IMR-90 (cell line): ENCODE measurements at regions not wholly inside any gene's neighbourhood (a gene's known extent, or its start where the extent isn't known, plus 50 kb on each side); places are given as distances from the start of the nearest gene placed in this dataset.

Experiments used
- ATAC-seq: fragments of 200-7000 bp; cut with Tn5 transposase; 2 replicates; pipeline ENCODE4 v1.9.1; 2020; ENCODE audit warnings: low read depth, mild to moderate bottlenecking, moderate library complexity
- BruUV-seq: library from RNA; stranded (reverse); fragments of 400-500 nt; replicated peaks from 2 replicates; lab custom pipeline; 2021; lab: Mats Ljungman, UMichigan
- CTCF ChIA-PET: fragments of 300-600 bp; formaldehyde crosslinking; extraction: SDS; loops from one replicate; lab custom pipeline; 2021; ENCODE audit warnings: antibody characterized with exemption; lab: Yijun Ruan, JAX
- POLR2A ChIA-PET: fragments of 300-600 bp; sonication (Branson Sonifier 250); formaldehyde crosslinking; loops from one replicate; lab custom pipeline; 2022; ENCODE audit warnings: antibody characterized with exemption; ENCODE audit not compliant: unreplicated experiment; lab: Charles Lee
- DNase-seq: peaks from one replicate; pipeline ENCODE4 v3.0.0; 2013
- H2AFZ ChIP-seq: replicated peaks from 2 replicates; pipeline ENCODE3; 2013; ENCODE audit warnings: low read length, mild to moderate bottlenecking; ENCODE audit not compliant: poor library complexity
- H2AK5ac ChIP-seq: 2 replicates; pipeline ENCODE4 v1.6.1; 2013; ENCODE audit warnings: low read depth, low read length, inconsistent platforms
- H2AK9ac ChIP-seq: replicated peaks from 2 replicates; pipeline ENCODE3; 2013; ENCODE audit warnings: mild to moderate bottlenecking, low read depth, low read length, moderate library complexity; ENCODE audit not compliant: poor library complexity
- H2BK120ac ChIP-seq: 2 replicates; pipeline ENCODE4 v1.6.1; 2013; ENCODE audit warnings: low read depth, low read length, inconsistent platforms
- H2BK15ac ChIP-seq: 3 replicates; pipeline ENCODE4 v1.6.1; 2013; ENCODE audit warnings: low read depth, low read length, inconsistent platforms
- H2BK20ac ChIP-seq: 2 replicates; pipeline ENCODE4 v1.6.1; 2013; ENCODE audit warnings: low read depth, mild to moderate bottlenecking, inconsistent platforms, low read length, moderate library complexity
- H2BK5ac ChIP-seq: 2 replicates; pipeline ENCODE4 v1.6.1; 2013; ENCODE audit warnings: mild to moderate bottlenecking, low read depth, low read length, inconsistent platforms; ENCODE audit not compliant: poor library complexity, severe bottlenecking
- H3K14ac ChIP-seq: replicated peaks from 2 replicates; pipeline ENCODE4 v1.6.1; 2013; ENCODE audit warnings: low read depth, low read length, inconsistent platforms
- H3K18ac ChIP-seq: 2 replicates; pipeline ENCODE4 v1.6.1; 2013; ENCODE audit warnings: low read depth, low read length, control low read depth
- H3K23ac ChIP-seq: 2 replicates; pipeline ENCODE4 v1.6.1; 2013; ENCODE audit warnings: low read depth, low read length, inconsistent platforms
- H3K27ac ChIP-seq: 2 replicates; pipeline ENCODE4 v1.5.1; 2013; ENCODE audit warnings: mild to moderate bottlenecking, control low read depth, low read length; ENCODE audit not compliant: insufficient read depth
- H3K27me3 ChIP-seq: 2 replicates; pipeline ENCODE4 v1.6.1; 2013; ENCODE audit warnings: low read length; ENCODE audit not compliant: control insufficient read depth, insufficient read depth
- H3K36me3 ChIP-seq: 2 replicates; pipeline ENCODE4 v1.6.1; 2013; ENCODE audit warnings: low read length, mixed read lengths; ENCODE audit not compliant: control insufficient read depth, insufficient read depth
- H3K4ac ChIP-seq: 2 replicates; pipeline ENCODE4 v1.6.1; 2013; ENCODE audit warnings: low read depth, low read length, inconsistent platforms
- H3K4me1 ChIP-seq: 2 replicates; pipeline ENCODE4 v1.6.1; 2013; ENCODE audit warnings: low read length, mixed read lengths; ENCODE audit not compliant: control insufficient read depth, insufficient read depth
- H3K4me2 ChIP-seq: 2 replicates; pipeline ENCODE4 v1.6.1; 2013; ENCODE audit warnings: low read depth, mild to moderate bottlenecking, control low read depth, low read length, moderate library complexity
- H3K4me3 ChIP-seq: 2 replicates; pipeline ENCODE4 v1.5.1; 2013; ENCODE audit warnings: low read depth, mild to moderate bottlenecking, control low read depth, low read length, moderate library complexity; ENCODE audit not compliant: insufficient read depth
- H3K56ac ChIP-seq: 2 replicates; pipeline ENCODE4 v1.6.1; 2013; ENCODE audit warnings: low read length, inconsistent platforms; ENCODE audit not compliant: insufficient read depth; ENCODE audit errors: extremely low read depth
- H3K79me1 ChIP-seq, 2 experiments: 2 replicates each; pipeline ENCODE4 v1.6.1; 2013; ENCODE audit warnings: low read length in 2 of 2, inconsistent platforms in 1 of 2, low read depth in 1 of 2
- H3K9ac ChIP-seq: 2 replicates; pipeline ENCODE4 v1.6.1; 2013; ENCODE audit warnings: low read depth, low read length, control low read depth
- H3K9me1 ChIP-seq: 2 replicates; pipeline ENCODE4 v1.6.1; 2013; ENCODE audit warnings: low read length, inconsistent platforms; ENCODE audit not compliant: insufficient read depth
- H3K9me3 ChIP-seq: 2 replicates; pipeline ENCODE4 v1.6.1; 2013; ENCODE audit warnings: low read length; ENCODE audit not compliant: control insufficient read depth, insufficient read depth
- H4K20me1 ChIP-seq: 2 replicates; pipeline ENCODE4 v1.6.1; 2013; ENCODE audit warnings: low read length, inconsistent platforms; ENCODE audit not compliant: insufficient read depth
- H4K5ac ChIP-seq: 2 replicates; pipeline ENCODE4 v1.6.1; 2013; ENCODE audit warnings: mild to moderate bottlenecking, low read depth, low read length, control low read depth
- H4K8ac ChIP-seq, 2 experiments: 2 replicates each; pipeline ENCODE4 v1.6.1; 2013; ENCODE audit warnings: low read depth in 2 of 2, low read length in 2 of 2, control low read depth in 1 of 2, inconsistent platforms in 1 of 2
- H4K91ac ChIP-seq: 2 replicates; pipeline ENCODE4 v1.6.1; 2013; ENCODE audit warnings: low read depth, low read length, inconsistent platforms; ENCODE audit not compliant: insufficient read depth
- CEBPB ChIP-seq: IDR thresholded peaks from 2 replicates; pipeline ENCODE4 v1.6.1; 2012; ENCODE audit warnings: low read depth, low read length, improper control_type of control experiment
- ELK1 ChIP-seq: fragments of 150-350 bp; IDR thresholded peaks from 2 replicates; pipeline ENCODE4 v1.6.1; 2016; ENCODE audit warnings: low read depth, mild to moderate bottlenecking, low read length, moderate library complexity, borderline replicate concordance
- MAFK ChIP-seq: IDR thresholded peaks from 2 replicates; pipeline ENCODE4 v1.6.1; 2012; ENCODE audit warnings: low read depth, low read length, improper control_type of control experiment
- MAZ ChIP-seq: IDR thresholded peaks from 2 replicates; pipeline ENCODE4 v1.6.1; 2012; ENCODE audit warnings: low read depth, mild to moderate bottlenecking, low read length, improper control_type of control experiment, moderate library complexity, borderline replicate concordance
- MXI1 ChIP-seq: IDR thresholded peaks from 2 replicates; pipeline ENCODE4 v1.6.1; 2012; ENCODE audit warnings: low read depth, mild to moderate bottlenecking, low read length, moderate library complexity, borderline replicate concordance
- NFE2L2 ChIP-seq: fragments of 150-350 bp; IDR thresholded peaks from 2 replicates; pipeline ENCODE4 v1.6.1; 2016; ENCODE audit warnings: low read depth, mild to moderate bottlenecking, low read length
- RFX5 ChIP-seq: IDR thresholded peaks from 2 replicates; pipeline ENCODE4 v1.8.0; 2012; ENCODE audit warnings: low read depth, mild to moderate bottlenecking, low read length, moderate library complexity
- SMC3 ChIP-seq: fragments of 150-350 bp; IDR thresholded peaks from 2 replicates; pipeline ENCODE4 v1.6.1; 2016; ENCODE audit warnings: low read depth, mild to moderate bottlenecking, antibody characterized with exemption, low read length, moderate library complexity
- USF2 ChIP-seq: fragments of 150-350 bp; IDR thresholded peaks from 2 replicates; pipeline ENCODE4 v1.6.1; 2017; ENCODE audit warnings: mild to moderate bottlenecking, antibody characterized with exemption, low read length, low read depth
- WGBS, 2 experiments: methylation state at CpG; one replicate each; pipeline versions ENCODE4 v1.1.5 to v1.1.7; 2013; ENCODE audit warnings: missing lambda C conversion rate in 2 of 2; ENCODE audit not compliant: insufficient read length in 1 of 2; ENCODE audit errors: extremely low coverage in 2 of 2; 5-methylcytosine and 5-hydroxymethylcytosine counted together
- dilution Hi-C: fragments of 300-500 bp; cut with HindIII; formaldehyde crosslinking; loops from one replicate; pipeline ENCODE4 v1.14.3; 2018; ENCODE audit warnings: low sequenced_read_pairs; ENCODE audit not compliant: unreplicated experiment
- in situ Hi-C: fragments of 300-500 bp; cut with MboI; formaldehyde crosslinking; loops from 3 replicates; pipeline ENCODE4 v1.14.3; 2019; ENCODE audit warnings: low sequenced_read_pairs, inconsistent platforms, mixed read lengths
- intact Hi-C: fragments of 100-400 bp; cut with micrococcal nuclease; formaldehyde crosslinking; loops from 2 replicates; pipeline ENCODE4 v1.10.0; 2022

DNA sequence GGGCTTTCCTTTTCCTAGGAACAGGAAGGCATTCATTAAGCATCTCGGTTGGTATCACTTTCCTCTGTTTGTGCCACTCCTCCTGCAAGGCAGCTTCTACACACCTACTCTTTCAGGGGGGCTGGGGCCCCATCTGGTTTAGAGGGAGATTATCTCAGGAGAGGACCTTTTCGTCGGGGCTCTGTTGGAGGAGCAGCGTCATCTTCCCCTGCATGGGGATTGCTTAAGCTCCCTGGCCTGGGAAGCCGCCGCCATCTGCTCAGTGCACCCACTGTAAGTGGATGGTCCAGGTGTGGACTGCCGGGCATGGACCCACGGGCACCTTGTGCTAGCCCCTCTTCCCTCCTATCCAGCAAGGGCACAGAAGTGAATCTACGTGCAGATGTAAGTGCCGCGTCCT is 355.3 kb upstream of the SMIM21 start:
- H2BK15ac ChIP-seq: no peak overlapping the region
- in situ Hi-C loops: no loop called here
- no peak overlapping the region for H3K27ac ChIP-seq
- H2BK5ac ChIP-seq: no peak overlapping the region
- H2AK9ac ChIP-seq: no peak overlapping the region
- H4K91ac ChIP-seq: no peak overlapping the region
- no peak overlapping the region for H3K56ac ChIP-seq
- no peak overlapping the region for H3K18ac ChIP-seq
- H3K23ac ChIP-seq: no peak overlapping the region
- TF ChIP-seq USF2: no peak
- TF ChIP-seq RFX5: no peak
- no peak for TF ChIP-seq SMC3
- no peak for TF ChIP-seq MAZ
- TF ChIP-seq MXI1: no peak
- TF ChIP-seq CEBPB: no peak
- TF ChIP-seq NFE2L2: no peak
- no peak for TF ChIP-seq MAFK
- TF ChIP-seq ELK1: no peak
- ChIA-PET POLR2A (no interaction called here), CTCF (no interaction called here)
- DNase-seq (no peak), ATAC-seq (no peak)
- H2AFZ ChIP-seq: no peak overlapping the region
- H3K4ac ChIP-seq: no peak overlapping the region
- no peaks in the 10 kb centered on the region for H3K9me3 ChIP-seq
- no peak overlapping the region for H4K8ac ChIP-seq
- no peak overlapping the region for H3K4me2 ChIP-seq
- dilution Hi-C loops: no loop called here
- H2BK20ac ChIP-seq: no peak overlapping the region
- H3K9me1 ChIP-seq: no peaks in the 10 kb centered on the region
- H3K4me1 ChIP-seq: no peaks in the 10 kb centered on the region
- no peak overlapping the region for H2BK120ac ChIP-seq
- no peak overlapping the region for H3K14ac ChIP-seq
- no CpG with 5 or more reads among the region's 11 CpGs for WGBS, 2 experiments
- no peaks in the 10 kb centered on the region for H3K36me3 ChIP-seq
- H4K5ac ChIP-seq: no peak overlapping the region
- intact Hi-C loops: no loop called here
- no peaks in the 10 kb centered on the region for H4K20me1 ChIP-seq
- no TSS peak for BruUV-seq
- H3K9ac ChIP-seq: no peak overlapping the region
- no peaks in the 10 kb centered on the region for H3K79me1 ChIP-seq
- H2AK5ac ChIP-seq: no peak overlapping the region
- H3K27me3 ChIP-seq: peaks cover 5% of the 10 kb centered on the region; the same call in 1 of the 2 replicates
- no peak overlapping the region for H3K4me3 ChIP-seq
